ENCODE measurements at regions not wholly inside any gene's neighbourhood (a gene's known extent, or its start where the extent isn't known, plus 50 kb on each side); places are given as distances from the start of the nearest gene placed in this dataset.

DNA sequence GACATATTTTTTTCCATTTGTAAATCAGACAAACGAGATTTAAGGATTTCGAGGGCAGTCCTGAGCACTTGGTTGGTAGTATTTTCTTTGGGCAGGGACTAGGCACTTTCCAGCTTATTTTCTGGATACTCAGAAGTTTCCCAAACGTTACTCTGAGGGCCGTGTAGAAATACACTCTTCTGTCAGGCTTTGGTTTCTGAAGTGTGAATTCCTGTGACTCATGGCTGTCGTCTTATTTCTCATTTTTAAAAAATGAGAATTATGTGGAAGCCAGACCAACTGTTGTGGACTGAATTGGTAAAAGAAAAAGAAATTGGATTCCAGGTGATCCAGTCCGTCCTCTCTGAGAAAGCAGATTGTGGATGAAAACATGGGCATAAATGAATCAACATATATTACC is 658.6 kb upstream of the FANCL start:
- TF ChIP-seq, protein P1, sequence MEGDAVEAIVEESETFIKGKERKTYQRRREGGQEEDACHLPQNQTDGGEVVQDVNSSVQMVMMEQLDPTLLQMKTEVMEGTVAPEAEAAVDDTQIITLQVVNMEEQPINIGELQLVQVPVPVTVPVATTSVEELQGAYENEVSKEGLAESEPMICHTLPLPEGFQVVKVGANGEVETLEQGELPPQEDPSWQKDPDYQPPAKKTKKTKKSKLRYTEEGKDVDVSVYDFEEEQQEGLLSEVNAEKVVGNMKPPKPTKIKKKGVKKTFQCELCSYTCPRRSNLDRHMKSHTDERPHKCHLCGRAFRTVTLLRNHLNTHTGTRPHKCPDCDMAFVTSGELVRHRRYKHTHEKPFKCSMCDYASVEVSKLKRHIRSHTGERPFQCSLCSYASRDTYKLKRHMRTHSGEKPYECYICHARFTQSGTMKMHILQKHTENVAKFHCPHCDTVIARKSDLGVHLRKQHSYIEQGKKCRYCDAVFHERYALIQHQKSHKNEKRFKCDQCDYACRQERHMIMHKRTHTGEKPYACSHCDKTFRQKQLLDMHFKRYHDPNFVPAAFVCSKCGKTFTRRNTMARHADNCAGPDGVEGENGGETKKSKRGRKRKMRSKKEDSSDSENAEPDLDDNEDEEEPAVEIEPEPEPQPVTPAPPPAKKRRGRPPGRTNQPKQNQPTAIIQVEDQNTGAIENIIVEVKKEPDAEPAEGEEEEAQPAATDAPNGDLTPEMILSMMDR (IDR thresholded peaks at IDR 0.05), result no peak
- TF ChIP-seq POLR2A (IDR thresholded peaks at IDR 0.05), result no peak
- TF ChIP-seq EP300 (IDR thresholded peaks at IDR 0.05), result no peak
